ENCODE measurements at regions not wholly inside any gene's neighbourhood (a gene's known extent, or its start where the extent isn't known, plus 50 kb on each side); places are given as distances from the start of the nearest gene placed in this dataset.

DNA sequence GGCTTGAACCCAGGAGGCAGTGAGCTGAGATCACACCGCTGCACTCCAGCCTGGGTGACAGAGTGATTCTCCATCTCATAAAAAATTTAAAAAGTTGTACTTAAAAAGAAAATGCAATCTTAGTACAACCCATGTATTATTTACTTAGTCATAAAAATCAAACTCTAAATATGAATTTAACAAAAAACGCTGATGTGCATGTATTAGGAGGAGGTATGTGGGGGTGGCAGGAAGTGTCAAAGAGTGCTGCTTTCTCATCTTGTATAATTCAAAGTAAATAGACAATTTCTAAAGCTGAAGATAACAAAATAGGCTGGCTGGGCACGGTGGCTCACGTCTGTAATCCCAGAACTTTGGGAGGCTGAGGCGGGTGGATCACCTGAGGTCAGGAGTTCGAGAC, 81.0 kb upstream of the NRBF2 start:
- TF ChIP-seq YY1 (IDR thresholded peaks at IDR 0.05; ENCODE audit: low read depth) (no peak), EP300 (IDR thresholded peaks at IDR 0.05; ENCODE audit: borderline replicate concordance) (no peak), TEAD4 (IDR thresholded peaks at IDR 0.05) (no peak), FOXM1 (IDR thresholded peaks at IDR 0.05; ENCODE audit: borderline replicate concordance, low read depth) (no peak)
- TF ChIP-seq, protein P1, sequence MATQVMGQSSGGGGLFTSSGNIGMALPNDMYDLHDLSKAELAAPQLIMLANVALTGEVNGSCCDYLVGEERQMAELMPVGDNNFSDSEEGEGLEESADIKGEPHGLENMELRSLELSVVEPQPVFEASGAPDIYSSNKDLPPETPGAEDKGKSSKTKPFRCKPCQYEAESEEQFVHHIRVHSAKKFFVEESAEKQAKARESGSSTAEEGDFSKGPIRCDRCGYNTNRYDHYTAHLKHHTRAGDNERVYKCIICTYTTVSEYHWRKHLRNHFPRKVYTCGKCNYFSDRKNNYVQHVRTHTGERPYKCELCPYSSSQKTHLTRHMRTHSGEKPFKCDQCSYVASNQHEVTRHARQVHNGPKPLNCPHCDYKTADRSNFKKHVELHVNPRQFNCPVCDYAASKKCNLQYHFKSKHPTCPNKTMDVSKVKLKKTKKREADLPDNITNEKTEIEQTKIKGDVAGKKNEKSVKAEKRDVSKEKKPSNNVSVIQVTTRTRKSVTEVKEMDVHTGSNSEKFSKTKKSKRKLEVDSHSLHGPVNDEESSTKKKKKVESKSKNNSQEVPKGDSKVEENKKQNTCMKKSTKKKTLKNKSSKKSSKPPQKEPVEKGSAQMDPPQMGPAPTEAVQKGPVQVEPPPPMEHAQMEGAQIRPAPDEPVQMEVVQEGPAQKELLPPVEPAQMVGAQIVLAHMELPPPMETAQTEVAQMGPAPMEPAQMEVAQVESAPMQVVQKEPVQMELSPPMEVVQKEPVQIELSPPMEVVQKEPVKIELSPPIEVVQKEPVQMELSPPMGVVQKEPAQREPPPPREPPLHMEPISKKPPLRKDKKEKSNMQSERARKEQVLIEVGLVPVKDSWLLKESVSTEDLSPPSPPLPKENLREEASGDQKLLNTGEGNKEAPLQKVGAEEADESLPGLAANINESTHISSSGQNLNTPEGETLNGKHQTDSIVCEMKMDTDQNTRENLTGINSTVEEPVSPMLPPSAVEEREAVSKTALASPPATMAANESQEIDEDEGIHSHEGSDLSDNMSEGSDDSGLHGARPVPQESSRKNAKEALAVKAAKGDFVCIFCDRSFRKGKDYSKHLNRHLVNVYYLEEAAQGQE (IDR thresholded peaks at IDR 0.05; ENCODE audit: low read depth): no peak
